Loucy (cell line): ENCODE measurements at regions not wholly inside any gene's neighbourhood (a gene's known extent, or its start where the extent isn't known, plus 50 kb on each side); places are given as distances from the start of the nearest gene placed in this dataset.

Experiments
- EZH2phosphoT487 ChIP-seq: fragments of 200-600 bp; IDR thresholded peaks from 2 replicates; pipeline ENCODE4 v1.6.1; 2018; ENCODE audit warnings: antibody characterized with exemption, mild to moderate bottlenecking, moderate library complexity, borderline replicate concordance
- TF ChIP-seq, protein P1 (sequence below): fragments of 200-600 bp; sonication (generic); conservative IDR thresholded peaks from 2 replicates; pipeline ENCODE4 v1.5.1; 2014; ENCODE audit warnings: mild to moderate bottlenecking, antibody characterized with exemption, low read length

DNA sequence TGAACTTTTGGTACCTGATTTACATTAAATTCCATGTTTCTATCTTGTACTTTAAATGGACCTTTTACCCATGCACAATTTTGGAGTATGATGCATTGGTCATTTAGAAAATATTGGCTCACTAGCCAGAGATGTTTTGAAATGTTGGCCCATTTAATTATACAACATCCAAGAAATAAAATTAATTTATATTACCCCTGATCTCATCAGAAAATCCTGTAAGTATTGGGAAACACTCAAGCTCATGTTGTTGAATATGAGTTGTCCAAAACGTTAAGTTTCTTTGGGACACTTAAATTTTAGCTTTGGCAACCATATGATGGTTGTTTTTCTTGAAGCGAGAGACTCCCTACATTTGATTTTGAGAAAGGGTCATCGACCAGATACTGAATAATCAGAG is 492.7 kb downstream of the RPS24 start:
- TF ChIP-seq, protein P1, sequence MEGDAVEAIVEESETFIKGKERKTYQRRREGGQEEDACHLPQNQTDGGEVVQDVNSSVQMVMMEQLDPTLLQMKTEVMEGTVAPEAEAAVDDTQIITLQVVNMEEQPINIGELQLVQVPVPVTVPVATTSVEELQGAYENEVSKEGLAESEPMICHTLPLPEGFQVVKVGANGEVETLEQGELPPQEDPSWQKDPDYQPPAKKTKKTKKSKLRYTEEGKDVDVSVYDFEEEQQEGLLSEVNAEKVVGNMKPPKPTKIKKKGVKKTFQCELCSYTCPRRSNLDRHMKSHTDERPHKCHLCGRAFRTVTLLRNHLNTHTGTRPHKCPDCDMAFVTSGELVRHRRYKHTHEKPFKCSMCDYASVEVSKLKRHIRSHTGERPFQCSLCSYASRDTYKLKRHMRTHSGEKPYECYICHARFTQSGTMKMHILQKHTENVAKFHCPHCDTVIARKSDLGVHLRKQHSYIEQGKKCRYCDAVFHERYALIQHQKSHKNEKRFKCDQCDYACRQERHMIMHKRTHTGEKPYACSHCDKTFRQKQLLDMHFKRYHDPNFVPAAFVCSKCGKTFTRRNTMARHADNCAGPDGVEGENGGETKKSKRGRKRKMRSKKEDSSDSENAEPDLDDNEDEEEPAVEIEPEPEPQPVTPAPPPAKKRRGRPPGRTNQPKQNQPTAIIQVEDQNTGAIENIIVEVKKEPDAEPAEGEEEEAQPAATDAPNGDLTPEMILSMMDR = no peak
- no peak for TF ChIP-seq EZH2phosphoT487
